T-helper 22 cell (primary cell): ENCODE measurements at regions not wholly inside any gene's neighbourhood (a gene's known extent, or its start where the extent isn't known, plus 50 kb on each side); places are given as distances from the start of the nearest gene placed in this dataset.

ENCODE experiments used
- DNase-seq: peaks from one replicate; pipeline ENCODE4 v3.0.0-alpha.2; 2020; ENCODE audit warnings: low read depth

DNA sequence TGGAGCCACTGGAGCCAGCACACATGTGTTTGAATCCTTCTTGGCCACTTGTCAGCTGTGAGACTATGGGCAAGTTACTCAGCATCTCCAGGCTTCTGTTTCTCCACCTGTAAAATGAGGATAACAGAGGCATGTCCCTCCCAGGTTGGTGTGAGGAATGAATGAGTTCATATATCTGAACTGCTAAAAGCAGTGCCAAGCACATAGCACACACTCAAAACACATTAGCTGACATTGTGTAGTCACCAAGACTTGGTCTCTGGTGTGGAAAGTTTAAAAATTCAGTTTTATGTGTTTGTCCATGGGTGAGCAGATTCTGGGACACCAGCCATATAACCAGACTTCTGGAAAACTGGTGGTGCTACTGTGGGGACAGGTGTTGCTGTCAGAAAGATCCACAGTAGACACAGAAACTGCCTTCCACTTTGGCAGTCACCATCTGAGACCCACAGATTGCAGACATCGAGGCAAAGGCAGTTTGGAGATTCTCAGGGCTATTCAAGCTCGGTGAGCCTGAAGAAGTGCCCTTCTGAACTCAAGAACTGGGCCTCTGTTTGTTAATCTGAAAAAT lies 115.8 kb downstream of the MRPL14 start:
- DNase-seq = no peak

DNA sequence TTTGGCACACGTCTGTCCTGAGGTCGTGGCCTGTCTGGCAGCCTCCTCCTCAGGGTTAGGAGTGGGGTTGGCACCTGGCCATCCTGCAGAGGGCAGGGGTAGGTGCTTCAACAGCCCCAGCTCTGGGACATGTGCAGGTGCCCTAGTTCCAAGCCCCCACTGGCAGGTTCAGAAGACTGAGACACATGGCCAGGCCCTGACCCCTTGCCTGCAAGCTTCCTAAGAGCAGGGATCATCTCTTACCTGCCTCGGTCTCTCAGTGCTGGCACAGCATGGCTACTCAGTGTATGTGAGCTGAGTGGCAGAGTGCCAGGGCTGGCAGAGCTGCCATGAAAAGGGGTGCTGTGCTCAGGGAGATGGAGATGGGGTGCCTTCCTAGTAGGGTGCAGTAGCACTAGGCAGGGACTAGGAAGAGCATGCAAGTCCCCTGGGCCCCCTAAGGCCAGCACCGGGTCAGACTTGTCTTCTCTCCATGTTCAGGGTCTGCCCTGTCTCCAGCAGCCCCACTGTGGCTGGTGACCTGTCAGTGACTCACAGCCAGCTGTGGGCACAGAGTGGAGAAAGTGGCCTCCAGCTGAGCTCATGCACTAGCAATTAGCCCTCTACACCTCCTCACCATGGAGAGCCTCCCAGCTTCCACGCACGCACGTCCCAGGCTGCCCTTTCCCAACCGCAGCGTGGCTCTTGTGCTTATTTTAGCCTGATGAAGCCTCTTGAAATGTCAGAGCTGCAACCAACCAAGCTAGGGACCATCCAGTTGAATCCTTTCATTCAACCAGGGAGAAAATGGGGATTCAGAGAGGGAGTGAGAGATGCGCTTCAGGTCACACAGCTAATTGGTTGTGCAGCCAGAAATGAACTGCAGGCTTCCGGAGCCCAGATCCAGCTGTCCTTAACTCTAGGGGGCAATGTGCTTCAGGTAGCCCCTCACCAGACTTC lies 116.6 kb downstream of the MRPL14 start:
- DNase-seq = no peak

DNA sequence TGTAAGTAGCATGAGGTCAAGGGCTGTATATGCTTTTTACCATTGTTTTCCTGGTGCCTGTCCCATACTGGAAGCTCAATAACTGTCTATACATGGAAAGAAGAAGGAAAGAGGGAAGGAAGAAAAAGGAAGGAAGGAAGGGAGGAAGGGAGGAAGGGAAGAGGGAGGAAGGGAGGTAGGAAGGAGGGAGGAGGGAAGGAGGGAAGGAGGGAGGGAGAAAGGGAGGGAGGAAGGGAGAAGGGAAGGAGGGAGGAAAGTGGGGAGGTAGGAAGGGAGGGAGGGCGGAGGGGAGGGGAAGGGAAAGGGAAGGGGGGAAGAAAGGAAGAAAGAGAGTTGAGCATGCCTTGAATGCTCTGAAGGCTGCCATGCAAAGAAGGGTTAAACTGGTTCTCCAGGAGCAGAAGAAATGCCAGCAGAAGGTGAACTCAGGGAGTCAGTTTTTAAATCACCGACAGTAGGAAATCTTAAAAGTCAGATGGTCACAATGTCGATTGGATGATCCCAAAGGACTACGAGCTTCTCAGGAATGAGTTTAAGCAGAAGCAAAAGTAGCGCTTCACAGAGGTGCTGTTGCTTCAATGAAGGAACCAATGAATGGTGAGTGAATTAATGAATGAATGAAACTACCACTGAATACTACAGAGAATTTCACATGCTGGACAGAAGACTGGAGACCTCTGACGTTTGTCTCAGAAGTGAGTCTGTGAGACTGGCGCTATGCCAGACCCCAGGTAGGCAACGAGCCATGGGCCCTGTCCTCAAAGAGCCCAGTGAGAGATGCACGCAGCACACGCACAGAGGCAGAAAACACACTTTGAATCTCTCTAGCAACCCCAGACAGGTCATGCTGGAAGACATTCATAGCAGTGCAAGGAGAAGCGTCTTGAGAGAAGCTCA lies 117.6 kb downstream of the MRPL14 start:
- no peak for DNase-seq

DNA sequence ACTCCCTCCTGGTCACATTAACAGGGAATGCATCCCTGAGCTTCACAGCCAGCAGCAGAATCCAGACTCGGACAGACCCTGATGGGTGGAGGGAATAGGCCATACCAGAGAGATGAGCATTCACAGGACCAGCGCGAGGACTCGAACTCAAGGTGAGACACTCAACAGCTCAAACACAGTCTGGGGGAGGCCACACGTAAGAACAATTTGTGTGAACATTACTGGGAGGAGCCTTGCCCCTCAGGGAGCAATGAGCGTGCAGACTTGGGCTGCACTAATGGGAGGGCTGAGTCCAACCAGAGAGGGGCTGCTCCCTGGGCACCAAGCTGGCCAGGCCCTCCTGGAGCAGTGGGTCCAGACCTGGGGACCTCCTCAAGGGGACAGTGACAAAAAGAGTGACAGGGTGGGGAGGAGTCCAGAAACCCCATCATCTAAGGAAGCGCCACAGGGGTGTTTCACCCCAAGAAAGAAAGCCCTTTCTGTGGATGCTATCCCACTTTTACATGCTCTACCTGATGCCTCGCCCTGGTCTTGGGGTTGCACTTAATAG lies 118.4 kb downstream of the MRPL14 start:
- no peak for DNase-seq

DNA sequence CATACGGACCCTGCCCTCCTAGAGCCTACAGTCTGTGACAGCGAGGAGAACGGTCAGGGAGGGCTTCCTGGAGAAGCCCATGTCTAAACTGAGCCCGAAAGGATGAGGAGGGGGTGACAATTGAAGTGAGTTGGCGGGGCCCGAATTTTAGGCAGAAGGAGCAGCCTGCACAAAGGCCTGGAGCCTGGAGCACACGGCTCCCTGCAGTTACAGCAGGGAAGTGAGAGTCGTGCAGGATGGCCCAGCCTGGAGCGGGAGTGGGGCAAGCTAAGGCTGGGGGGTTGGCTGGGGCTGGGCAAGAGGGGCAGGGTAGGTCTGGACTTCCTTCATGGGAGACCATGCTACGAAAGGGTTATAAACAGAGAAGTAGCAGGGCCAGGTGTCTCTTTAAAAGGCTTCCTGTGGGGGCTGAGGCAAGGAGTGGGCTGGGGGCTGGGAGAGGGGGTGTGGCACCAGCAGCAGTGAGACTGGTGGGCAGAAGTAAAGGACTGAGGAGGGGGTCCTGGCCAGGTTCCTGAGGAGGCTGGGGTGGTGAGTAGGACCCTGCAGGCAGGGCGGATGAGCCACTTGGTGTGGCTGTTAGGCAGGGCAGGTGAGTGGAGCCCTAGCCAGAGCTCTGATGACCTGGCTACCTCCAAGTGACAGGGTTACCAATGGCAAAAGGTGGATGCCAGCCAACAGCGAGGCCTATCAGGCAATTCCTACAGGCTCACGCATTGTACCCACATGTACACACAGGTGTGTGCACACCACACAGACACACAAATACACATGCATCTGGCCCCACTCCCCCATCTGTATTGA lies 119.2 kb downstream of the MRPL14 start:
- no peak for DNase-seq

DNA sequence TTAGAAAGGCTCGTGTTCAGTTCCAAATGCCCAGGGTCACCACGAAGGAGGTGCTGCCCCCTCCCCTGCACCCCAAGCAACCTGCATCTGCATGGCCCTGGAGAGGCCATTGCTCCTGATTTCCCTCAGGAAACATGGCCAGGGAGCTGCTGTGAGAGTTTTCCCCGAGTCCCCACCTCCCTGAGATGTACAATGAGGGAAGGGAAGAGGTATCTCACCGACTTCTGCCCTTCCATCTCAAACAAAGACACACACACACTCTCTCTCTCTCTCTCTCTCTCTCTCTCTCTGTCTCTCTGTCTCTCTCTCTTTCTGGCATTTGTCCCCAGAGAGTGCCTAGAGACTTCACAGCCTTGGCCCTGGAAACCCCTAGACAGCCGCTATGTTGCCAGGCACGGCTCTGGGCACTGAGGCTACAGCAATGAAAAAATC lies 120.4 kb downstream of the MRPL14 start:
- DNase-seq = no peak

DNA sequence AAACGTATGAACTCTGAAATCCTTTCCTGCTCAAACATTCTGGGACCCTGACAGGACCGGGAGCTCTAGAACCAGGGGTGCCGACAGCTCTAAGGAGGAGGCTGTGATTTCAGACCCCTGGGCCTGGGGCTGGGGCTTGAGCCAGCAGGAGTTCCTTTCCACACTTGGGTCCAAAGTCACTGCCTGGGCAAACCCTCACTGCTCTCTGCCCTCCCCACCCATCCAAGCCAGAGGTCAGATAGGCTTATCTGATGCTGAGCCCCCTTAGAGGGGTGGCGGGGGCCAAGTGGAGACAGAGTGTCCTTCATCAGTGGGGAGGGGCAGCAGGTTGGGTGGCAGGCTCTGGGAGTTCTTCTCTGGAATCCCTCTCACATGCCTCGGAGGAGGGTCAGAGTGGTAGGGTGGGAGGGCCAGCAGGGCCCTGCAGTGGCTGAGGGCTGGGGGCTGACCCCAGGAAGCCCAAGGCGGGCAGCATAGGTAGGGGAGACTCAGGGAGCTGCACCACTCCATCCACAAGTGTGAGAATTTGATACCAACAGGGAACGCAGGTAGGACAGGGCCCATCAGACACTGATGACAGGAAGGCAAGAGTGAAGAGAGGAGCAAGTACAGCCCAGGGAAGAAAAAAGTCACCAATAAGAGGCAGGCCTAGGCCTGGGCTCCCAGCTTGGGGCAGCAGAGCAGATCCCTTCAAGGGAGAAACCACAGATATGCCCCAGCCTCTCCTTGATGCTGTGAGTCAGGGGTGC lies 121.0 kb downstream of the MRPL14 start:
- DNase-seq = no peak

DNA sequence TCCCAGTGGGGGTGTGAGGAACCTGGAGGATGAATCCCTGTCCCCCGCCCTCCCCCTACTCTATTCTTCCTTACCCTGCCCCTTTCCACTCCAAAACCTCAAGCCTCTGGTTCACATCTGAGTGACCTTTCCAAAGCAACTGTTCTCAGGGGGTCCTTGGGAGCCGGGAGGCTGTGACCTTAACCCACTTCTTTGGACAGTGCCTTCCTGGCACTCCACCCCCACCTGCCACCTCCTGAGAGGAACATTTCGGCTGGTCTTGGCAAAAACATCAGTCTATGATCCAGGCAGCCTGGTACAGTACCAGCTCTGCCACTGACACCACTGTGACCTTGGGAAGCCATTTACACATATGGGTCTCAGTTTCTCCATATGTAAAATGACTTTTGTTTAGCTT lies 121.7 kb downstream of the MRPL14 start:
- DNase-seq = no peak

DNA sequence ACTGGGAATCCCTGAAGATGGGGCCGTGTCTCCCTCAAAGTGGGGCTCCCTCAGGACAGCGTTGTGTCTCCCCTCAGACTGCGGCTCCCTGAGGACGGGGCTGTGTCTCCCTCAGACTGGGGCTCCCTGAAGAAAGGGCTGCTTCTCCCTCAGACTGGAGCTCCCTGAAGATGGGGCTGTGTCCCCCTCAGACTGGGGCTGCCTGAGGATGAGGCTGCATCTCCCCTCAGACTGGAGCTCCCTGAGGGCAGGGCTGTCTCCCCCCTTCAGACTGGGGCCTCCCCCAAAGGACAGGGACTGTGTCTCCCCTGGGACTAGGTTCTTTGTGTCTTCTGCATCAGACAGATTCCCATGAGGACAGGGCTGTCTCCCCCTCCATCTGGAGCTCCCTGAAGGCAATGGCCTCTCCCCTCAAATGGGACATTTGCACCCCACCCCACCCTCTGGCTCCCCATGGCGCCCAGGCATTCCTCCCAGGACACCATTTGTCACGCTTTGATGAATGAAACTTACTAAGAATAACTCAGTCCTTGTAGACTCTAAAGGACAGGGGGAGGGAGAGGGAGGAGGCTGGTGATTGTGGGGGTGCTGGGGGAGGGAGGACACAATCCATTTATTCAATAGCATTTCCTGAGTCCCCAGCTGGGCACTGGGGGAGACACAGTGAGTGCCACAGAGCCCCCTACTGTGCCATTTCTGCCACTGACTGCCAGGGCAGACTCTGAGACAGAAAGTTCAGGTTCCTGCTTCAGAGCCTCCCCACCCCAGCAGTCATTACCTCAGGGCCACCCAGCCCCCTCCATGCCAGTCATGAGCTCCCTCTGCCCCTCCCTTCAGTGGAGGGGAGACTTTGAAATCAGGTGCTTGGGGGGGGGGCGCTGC lies 122.4 kb downstream of the MRPL14 start:
- DNase-seq = no peak

DNA sequence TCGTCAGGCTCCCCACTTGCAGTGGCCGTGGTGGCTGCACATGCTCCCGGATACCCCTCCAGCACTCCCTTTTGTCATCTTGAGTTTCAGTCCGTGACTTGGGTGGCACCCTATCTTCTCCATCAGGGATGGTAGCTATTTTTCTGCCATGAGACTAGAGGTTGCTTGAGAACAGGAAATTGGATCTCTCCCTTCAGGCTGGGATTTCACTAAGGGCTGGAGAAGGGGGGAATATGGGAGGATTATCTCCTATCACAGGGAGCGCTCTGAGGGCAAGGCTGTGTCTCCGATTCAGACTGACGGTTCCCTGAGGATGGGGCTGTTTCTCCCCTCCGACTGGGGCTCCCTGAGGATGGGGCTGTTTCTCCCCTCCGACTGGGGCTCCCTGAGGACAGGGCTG lies 123.1 kb downstream of the MRPL14 start:
- no peak for DNase-seq

DNA sequence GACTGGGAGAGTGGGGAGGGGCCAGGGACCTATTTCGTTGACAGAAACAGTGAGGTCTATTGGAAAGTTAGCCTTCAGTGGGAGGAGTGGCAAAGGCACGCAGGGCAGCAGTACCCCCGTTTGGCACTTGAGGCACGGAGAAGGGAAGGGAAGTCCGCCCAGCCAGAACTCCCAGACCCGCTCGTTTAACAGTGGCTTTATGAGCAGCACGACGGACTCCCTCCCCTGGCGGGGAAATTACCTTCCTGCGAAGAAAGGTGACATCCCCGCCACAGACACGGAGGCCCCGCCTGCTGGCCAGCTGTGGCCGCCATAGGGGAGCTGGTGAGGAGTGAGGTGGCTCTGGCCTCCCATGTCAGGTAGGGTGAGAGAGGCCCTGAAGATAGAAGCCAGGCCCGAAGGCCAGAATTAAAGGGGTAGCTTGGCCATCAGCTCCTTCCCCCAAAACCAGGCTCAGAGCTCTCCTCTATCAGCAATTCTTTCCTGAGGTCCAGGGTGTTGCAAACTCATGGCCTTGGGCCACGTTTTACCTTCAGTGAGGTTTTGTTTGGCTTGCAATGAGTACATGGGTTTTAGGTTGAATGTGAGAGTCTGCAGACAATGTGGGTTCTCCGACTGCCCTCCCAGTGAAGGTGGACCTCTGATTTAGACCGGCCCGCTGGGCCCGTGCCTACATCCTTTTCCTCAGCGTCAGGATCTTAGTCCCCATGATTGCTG lies 123.7 kb downstream of the MRPL14 start:
- DNase-seq = no peak

DNA sequence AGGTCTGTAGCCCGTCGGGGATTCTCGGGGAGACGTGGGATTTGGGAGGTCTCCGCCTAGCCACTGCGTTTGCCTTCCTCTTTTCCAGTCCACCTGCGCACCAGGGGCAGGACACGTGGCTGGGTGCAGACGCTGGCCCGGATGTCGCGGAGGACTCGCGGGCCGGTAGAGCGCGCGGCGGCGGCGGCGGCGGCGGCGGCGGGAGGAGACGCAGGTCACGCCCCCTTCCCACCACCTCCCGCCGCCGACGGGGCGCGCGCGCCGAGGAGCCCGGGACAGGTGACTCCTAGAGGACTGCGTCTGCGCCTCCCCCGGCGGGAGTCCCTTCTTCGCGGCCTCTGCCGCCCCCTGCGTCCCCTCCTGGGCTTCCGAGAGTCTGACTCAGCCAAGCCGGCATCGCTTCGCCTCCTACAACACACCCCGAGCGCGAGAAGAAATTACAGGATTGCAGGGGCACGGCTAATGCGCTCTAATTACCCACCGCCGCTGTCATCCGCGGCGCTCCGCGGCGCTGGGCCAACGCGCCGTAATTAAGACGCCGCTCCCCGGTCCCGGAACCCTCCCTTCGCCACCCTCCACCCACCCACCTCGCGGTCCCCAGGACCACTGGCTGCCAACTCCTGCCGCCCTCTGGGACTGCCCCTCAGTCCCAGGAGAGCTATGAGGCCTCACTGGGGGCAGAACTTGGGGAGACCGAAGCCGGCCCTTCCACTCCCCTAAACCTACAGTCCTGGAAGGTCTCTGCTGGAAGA lies 124.5 kb downstream of the MRPL14 start:
- peak; percentile 24 for DNase-seq

DNA sequence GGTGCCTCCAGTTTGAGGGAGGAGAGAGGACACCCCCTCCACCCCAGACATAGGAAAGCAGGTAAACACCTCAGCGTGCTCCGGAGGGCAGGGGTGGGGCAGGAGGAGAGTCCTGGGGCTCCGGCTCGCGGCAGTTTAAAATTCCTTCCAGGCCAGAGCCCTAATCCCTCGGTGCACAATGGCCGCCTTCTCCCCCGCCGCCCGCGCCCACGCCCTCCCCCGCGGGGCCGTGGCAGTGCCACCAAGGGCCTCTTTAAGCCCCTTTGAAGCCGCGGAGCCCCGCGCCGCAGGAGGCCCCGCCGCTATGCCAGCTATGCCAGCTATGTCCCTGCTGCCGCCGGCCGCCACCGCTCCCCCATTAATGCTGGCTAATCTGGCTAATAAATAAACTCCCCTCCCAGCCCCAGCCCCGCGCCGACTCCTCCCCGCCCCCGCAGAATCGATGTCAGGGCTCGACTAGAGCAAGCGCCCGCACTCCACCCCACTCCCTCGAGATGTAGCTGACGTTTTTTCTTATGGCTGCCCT lies 125.1 kb downstream of the MRPL14 start:
- DNase-seq = no peak

DNA sequence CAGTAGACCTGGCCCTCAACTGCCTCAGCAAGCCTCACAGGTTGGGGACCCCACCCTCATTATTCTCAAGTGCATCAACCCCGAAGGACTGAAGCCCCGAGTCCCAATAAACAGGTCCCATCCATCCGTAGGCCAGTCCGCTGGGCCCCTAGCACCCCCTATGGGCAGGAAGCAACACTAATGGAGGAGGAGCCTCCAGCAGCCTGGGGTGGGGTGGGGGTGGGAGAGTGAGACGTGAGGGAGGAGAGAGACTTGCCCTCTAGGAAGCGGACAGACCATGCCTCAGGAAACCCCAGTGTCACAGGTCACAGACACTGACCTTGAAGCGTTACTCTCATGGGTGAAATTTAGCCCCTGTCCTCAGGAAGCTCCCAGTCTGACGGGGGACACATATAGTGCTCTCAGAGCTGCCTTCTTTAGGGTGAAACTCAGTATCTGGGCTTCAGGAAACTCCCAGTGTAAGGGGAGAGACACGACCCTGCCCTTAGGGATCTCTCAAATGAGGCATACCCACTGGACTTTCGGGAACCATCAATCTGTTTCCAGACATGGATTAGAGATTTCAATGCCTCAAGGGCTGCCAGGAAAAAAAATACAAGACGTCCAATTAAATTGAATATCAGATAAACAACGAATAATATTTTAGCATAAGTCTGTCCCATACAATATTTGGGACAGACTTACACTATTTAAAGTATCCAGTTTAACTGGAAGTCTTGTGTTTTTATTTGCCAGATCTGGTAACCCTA lies 125.8 kb downstream of the MRPL14 start:
- DNase-seq = no peak

DNA sequence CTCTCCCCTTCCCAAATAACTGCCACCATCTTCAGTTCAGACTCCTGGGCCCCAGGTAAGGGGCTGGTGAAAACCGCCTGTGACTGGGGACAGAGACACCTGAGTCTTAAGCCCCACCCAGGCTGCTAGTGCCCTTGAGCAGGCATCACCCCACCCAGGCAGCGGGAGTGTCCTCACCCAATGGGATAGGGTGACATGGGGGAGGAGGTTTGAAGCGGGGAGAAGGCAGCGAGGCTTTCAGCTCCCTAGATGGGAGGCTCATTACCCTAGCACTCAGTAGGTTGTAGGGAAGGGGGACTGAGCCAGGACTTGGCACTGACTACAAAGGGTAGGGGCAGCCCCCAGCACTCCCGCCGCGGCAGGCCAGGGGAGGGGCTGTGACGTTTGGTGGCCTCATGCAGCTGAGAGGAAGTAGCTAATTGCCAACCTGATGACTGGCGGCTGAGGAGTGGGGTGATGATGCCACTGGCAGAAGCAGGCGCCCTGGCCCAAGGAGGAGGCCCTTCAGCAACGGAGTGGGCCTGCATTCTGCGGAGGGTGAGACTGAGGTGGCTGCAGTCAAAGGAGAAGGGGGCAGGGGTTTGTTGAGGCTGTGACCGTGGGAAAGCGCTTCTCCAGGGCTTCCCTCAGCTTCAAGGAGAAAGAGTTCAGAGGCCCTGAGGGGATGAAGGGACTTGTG lies 126.9 kb downstream of the MRPL14 start:
- DNase-seq = no peak

DNA sequence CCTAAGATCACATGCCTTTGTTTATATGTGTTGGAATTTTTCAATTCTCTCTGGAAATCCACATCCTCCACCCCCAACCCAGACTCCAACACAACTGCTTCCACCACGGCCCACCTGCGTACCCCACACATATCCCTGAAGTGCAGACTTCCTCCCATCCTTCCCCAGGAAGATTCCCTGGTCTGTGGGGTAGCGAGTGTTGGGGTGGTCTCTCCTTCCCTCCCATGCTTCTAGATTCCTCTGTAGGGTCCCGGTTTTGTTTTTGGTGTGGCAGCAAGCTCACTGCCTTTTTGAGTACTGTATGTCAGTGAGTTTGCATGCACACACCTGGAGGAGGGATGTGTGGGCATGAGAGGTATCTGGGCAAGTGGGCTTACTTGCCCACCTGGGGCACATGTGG lies 127.6 kb downstream of the MRPL14 start:
- DNase-seq = no peak
